H1 (cell line): ENCODE measurements at regions not wholly inside any gene's neighbourhood (a gene's known extent, or its start where the extent isn't known, plus 50 kb on each side); places are given as distances from the start of the nearest gene placed in this dataset.

Source experiments
- CTCF ChIA-PET: fragments of 300-600 bp; sonication (Branson Sonifier 250); formaldehyde crosslinking; loops from one replicate; lab custom pipeline; 2021; ENCODE audit not compliant: partially characterized antibody; lab: Charles Lee
- POLR2A ChIA-PET: fragments of 300-600 bp; sonication (Branson Sonifier 250); formaldehyde crosslinking; loops from one replicate; lab custom pipeline; 2021; ENCODE audit warnings: inconsistent platforms; ENCODE audit not compliant: partially characterized antibody; lab: Charles Lee
- DNase-seq, 2 experiments: peaks; one replicate each; pipeline versions ENCODE4 v3.0.0 to v3.0.0-alpha.2; 2010 to 2022; ENCODE audit warnings: low spot score in 2 of 2, low read depth in 1 of 2, mixed read lengths in 1 of 2
- FAIRE-seq: peaks from 2 replicates; lab custom pipeline; 2011; peaks lifted over from hg19 to GRCh38; lab: Jason Lieb, UNC
- H2AFZ ChIP-seq: 2 replicates; pipeline ENCODE4 v1.8.1; 2012; ENCODE audit warnings: low read length, inconsistent platforms
- H2AK5ac ChIP-seq: 2 replicates; pipeline ENCODE4 v1.6.1; 2013; ENCODE audit warnings: low read depth, low read length
- H2BK120ac ChIP-seq: replicated peaks from 2 replicates; pipeline ENCODE3; 2013; ENCODE audit warnings: low read depth, low read length, inconsistent platforms
- H2BK12ac ChIP-seq: 2 replicates; pipeline ENCODE4 v1.6.1; 2013; ENCODE audit warnings: low read depth, low read length
- H2BK15ac ChIP-seq: 2 replicates; pipeline ENCODE4 v1.6.1; 2013; ENCODE audit warnings: low read length
- H2BK20ac ChIP-seq: 2 replicates; pipeline ENCODE4 v1.6.1; 2013; ENCODE audit warnings: low read length
- H2BK5ac ChIP-seq: 2 replicates; pipeline ENCODE4 v1.6.1; 2013; ENCODE audit warnings: low read depth, low read length
- H3K14ac ChIP-seq: 2 replicates; pipeline ENCODE4 v1.6.1; 2013; ENCODE audit warnings: inconsistent platforms; ENCODE audit not compliant: insufficient read length
- H3K18ac ChIP-seq: 2 replicates; pipeline ENCODE4 v1.6.1; 2013; ENCODE audit warnings: low read length; ENCODE audit errors: extremely low read depth
- H3K23ac ChIP-seq: 2 replicates; pipeline ENCODE4 v1.6.1; 2013; ENCODE audit warnings: inconsistent platforms; ENCODE audit not compliant: insufficient read length
- H3K23me2 ChIP-seq: 2 replicates; pipeline ENCODE4 v1.6.1; 2013; ENCODE audit warnings: low read depth, low read length
- H3K27ac ChIP-seq: 2 replicates; pipeline ENCODE4 v1.6.1; 2011; ENCODE audit warnings: low read depth, low read length, inconsistent platforms
- H3K27me3 ChIP-seq, 4 experiments: replicated peaks in 1 of 4; 1 replicate in 1 of 4; 2 replicates in 3 of 4; pipeline versions ENCODE4 v1.6.1 to v1.8.1; 2011 to 2013; ENCODE audit warnings: low read length in 3 of 4, mild to moderate bottlenecking in 3 of 4, inconsistent platforms in 2 of 4, mixed read lengths in 2 of 4, moderate library complexity in 1 of 4; ENCODE audit not compliant: control insufficient read depth in 3 of 4, insufficient read depth in 3 of 4; ENCODE audit errors: extremely low read depth in 1 of 4
- H3K36me3 ChIP-seq, 4 experiments: 2 replicates each; pipeline versions ENCODE4 v1.6.1 to v1.8.1; 2011 to 2013; ENCODE audit warnings: mild to moderate bottlenecking in 4 of 4, low read length in 3 of 4, moderate library complexity in 2 of 4, control low read depth in 1 of 4, inconsistent platforms in 1 of 4; ENCODE audit not compliant: insufficient read depth in 4 of 4, control insufficient read depth in 2 of 4
- H3K4ac ChIP-seq: replicated peaks from 2 replicates; pipeline ENCODE3; 2013; ENCODE audit warnings: low read length, low read depth, mixed read lengths, inconsistent platforms; ENCODE audit not compliant: insufficient read length
- H3K4me1 ChIP-seq, 4 experiments: replicated peaks in 1 of 4; 1 replicate in 1 of 4; 2 replicates in 3 of 4; pipeline versions ENCODE4 v1.6.1 to v1.8.1; 2011 to 2013; ENCODE audit warnings: low read length in 3 of 4, inconsistent platforms in 2 of 4, mixed read lengths in 1 of 4; ENCODE audit not compliant: insufficient read depth in 4 of 4, control insufficient read depth in 3 of 4
- H3K4me2 ChIP-seq, 2 experiments: 2 replicates each; pipeline versions ENCODE4 v1.6.1 to v1.8.1; 2011 to 2013; ENCODE audit warnings: low read depth in 2 of 2, low read length in 2 of 2, control low read depth in 1 of 2, inconsistent platforms in 1 of 2, mild to moderate bottlenecking in 1 of 2; ENCODE audit not compliant: insufficient read depth in 1 of 2
- H3K4me3 ChIP-seq, 4 experiments: fragments of 200-600, 300-600 bp in 1 of 4; sonication (generic), shearing (Covaris generic), sonication (Bioruptor Twin) in 1 of 4; 2 replicates each; pipeline versions ENCODE4 v1.5.1 to v1.8.1; 2011 to 2016; ENCODE audit warnings: low read length in 4 of 4, low read depth in 3 of 4, control low read depth in 2 of 4, inconsistent platforms in 2 of 4, mild to moderate bottlenecking in 2 of 4, mixed read lengths in 1 of 4, moderate library complexity in 1 of 4; ENCODE audit not compliant: insufficient read depth in 2 of 4; ENCODE audit errors: extremely low read depth in 1 of 4
- H3K56ac ChIP-seq: replicated peaks from 2 replicates; pipeline ENCODE3; 2013; ENCODE audit warnings: low read depth, mild to moderate bottlenecking, mixed read lengths, low read length, inconsistent platforms; ENCODE audit not compliant: insufficient read length
- H3K79me1 ChIP-seq: 2 replicates; pipeline ENCODE4 v1.6.1; 2013; ENCODE audit warnings: low read depth, low read length, control low read depth
- H3K79me2 ChIP-seq, 2 experiments: 2 replicates each; pipeline versions ENCODE4 v1.6.1 to v1.8.1; 2012 to 2013; ENCODE audit warnings: low read length in 2 of 2, mild to moderate bottlenecking in 2 of 2, inconsistent platforms in 1 of 2; ENCODE audit not compliant: insufficient read depth in 2 of 2, control insufficient read depth in 1 of 2
- H3K9ac ChIP-seq, 4 experiments: replicated peaks in 1 of 4; 1 replicate in 1 of 4; 2 replicates in 3 of 4; pipeline versions ENCODE4 v1.6.1 to v1.8.1; 2011 to 2013; ENCODE audit warnings: low read depth in 3 of 4, low read length in 3 of 4, control low read depth in 2 of 4, mild to moderate bottlenecking in 2 of 4, moderate library complexity in 2 of 4, inconsistent platforms in 1 of 4; ENCODE audit errors: extremely low read depth in 1 of 4
- H3K9me3 ChIP-seq, 2 experiments: 2 replicates each; pipeline versions ENCODE4 v1.6.1 to v1.8.1; 2012 to 2013; ENCODE audit warnings: mild to moderate bottlenecking in 2 of 2, moderate library complexity in 2 of 2, control low read depth in 1 of 2, inconsistent platforms in 1 of 2, low read depth in 1 of 2, low read length in 1 of 2, mixed read lengths in 1 of 2; ENCODE audit not compliant: insufficient read depth in 2 of 2
- H4K20me1 ChIP-seq, 2 experiments: replicated peaks in 1 of 2; 2 replicates each; pipeline versions ENCODE3 to v1.8.1; 2011 to 2013; ENCODE audit warnings: inconsistent platforms in 2 of 2, low read length in 2 of 2, mild to moderate bottlenecking in 1 of 2; ENCODE audit not compliant: insufficient read depth in 2 of 2, control insufficient read depth in 1 of 2
- H4K5ac ChIP-seq: 2 replicates; pipeline ENCODE4 v1.6.1; 2013; ENCODE audit warnings: low read length, low read depth, mixed read lengths, inconsistent platforms; ENCODE audit not compliant: insufficient read length
- H4K8ac ChIP-seq: 2 replicates; pipeline ENCODE4 v1.8.0; 2013; ENCODE audit warnings: mild to moderate bottlenecking, moderate library complexity, low read length, inconsistent platforms; ENCODE audit not compliant: insufficient read depth; ENCODE audit errors: extremely low read depth
- H4K91ac ChIP-seq: replicated peaks from 2 replicates; pipeline ENCODE3; 2013; ENCODE audit warnings: low read length, mixed read lengths, inconsistent platforms; ENCODE audit not compliant: insufficient read length
- CEBPB ChIP-seq: IDR thresholded peaks from 2 replicates; pipeline ENCODE4 v1.6.1; 2012; ENCODE audit warnings: low read depth, low read length
- EGR1 ChIP-seq: IDR thresholded peaks from 2 replicates; pipeline ENCODE4 v1.6.1; 2011; ENCODE audit warnings: low read depth, low read length, borderline replicate concordance
- SUZ12 ChIP-seq: fragments of 200-600 bp; sonication (generic); IDR thresholded peaks from 2 replicates; pipeline ENCODE4 v1.6.1; 2012; ENCODE audit warnings: mild to moderate bottlenecking, inconsistent platforms, low read length, moderate library complexity, mixed read lengths
- WGBS, 2 experiments: shearing (Covaris generic) in 1 of 2; methylation state at CpG; one replicate each; pipeline versions ENCODE4 v1.1.6 to v1.1.7; 2013 to 2015; ENCODE audit warnings: low lambda C conversion rate in 2 of 2, mixed read lengths in 2 of 2, inconsistent platforms in 1 of 2, low coverage in 1 of 2, missing lambda C conversion rate in 1 of 2; ENCODE audit not compliant: insufficient replicate concordance in 2 of 2, insufficient coverage in 1 of 2, insufficient read length in 1 of 2; ENCODE audit errors: extremely low coverage in 1 of 2, missing lambda C conversion rate in 1 of 2; 5-methylcytosine and 5-hydroxymethylcytosine counted together

GRCh38 chr5:158116965-158117364 is 258.0 kb upstream of the CLINT1 start:
- no peak overlapping the region for H2BK120ac ChIP-seq
- H4K5ac ChIP-seq = no peak overlapping the region
- no peak overlapping the region for H2BK5ac ChIP-seq
- no peak overlapping the region for H4K91ac ChIP-seq
- H3K9me3 ChIP-seq = no peaks in the 10 kb centered on the region
- no peaks in the 10 kb centered on the region for H3K36me3 ChIP-seq
- no peak overlapping the region for H3K4me2 ChIP-seq
- WGBS, 2 experiments = 87% methylated on average over 2 of the region's 2 CpGs; no CpG with 5 or more reads in 1 of the 2 experiments
- ChIA-PET CTCF (no interaction called here), POLR2A (no interaction called here)
- DNase-seq (no peak), FAIRE-seq (no peak)
- H4K20me1 ChIP-seq = no peaks in the 10 kb centered on the region
- no peak overlapping the region for H3K14ac ChIP-seq
- H3K18ac ChIP-seq = no peak overlapping the region
- no peak overlapping the region for H2BK20ac ChIP-seq
- no peaks in the 10 kb centered on the region for H3K4me1 ChIP-seq
- no peak overlapping the region for H4K8ac ChIP-seq
- no peak overlapping the region for H3K23ac ChIP-seq
- H2BK15ac ChIP-seq = no peak overlapping the region
- no peaks in the 10 kb centered on the region for H3K23me2 ChIP-seq
- H3K27ac ChIP-seq = no peak overlapping the region
- no peak overlapping the region for H3K9ac ChIP-seq
- H2AK5ac ChIP-seq = no peak overlapping the region
- H3K56ac ChIP-seq = no peak overlapping the region
- peaks cover 0 to 1% (median 0%) of the 10 kb centered on the region in 4 experiments; a peak in 1 of 7 replicates for H3K27me3 ChIP-seq
- no peak overlapping the region for H3K4ac ChIP-seq
- no peak overlapping the region for H2AFZ ChIP-seq
- H3K79me2 ChIP-seq = no peaks in the 10 kb centered on the region
- H3K79me1 ChIP-seq = no peaks in the 10 kb centered on the region
- H2BK12ac ChIP-seq = no peak overlapping the region
- no peak overlapping the region for H3K4me3 ChIP-seq
- no peak for TF ChIP-seq CEBPB
- no peak for TF ChIP-seq EGR1
- no peak for TF ChIP-seq SUZ12
